Fibroblast of lung (primary cell): ENCODE measurements at regions not wholly inside any gene's neighbourhood (a gene's known extent, or its start where the extent isn't known, plus 50 kb on each side); places are given as distances from the start of the nearest gene placed in this dataset.

Source experiments
- DNase-seq, 2 donors: peaks; one replicate each; pipeline versions ENCODE4 v3.0.0 to v3.0.0-alpha.2; 2010; ENCODE audit warnings: low read depth in 2 of 2
- H2AFZ ChIP-seq: 2 replicates; pipeline ENCODE4 v1.5.1; 2012; ENCODE audit warnings: low read length, control low read depth, inconsistent platforms
- H3K27ac ChIP-seq: 2 replicates; pipeline ENCODE4 v1.5.1; 2011; ENCODE audit warnings: low read length, control low read depth; ENCODE audit not compliant: insufficient read depth
- H3K27me3 ChIP-seq: 2 replicates; pipeline ENCODE4 v1.5.1; 2011; ENCODE audit warnings: mild to moderate bottlenecking, low read length; ENCODE audit not compliant: control insufficient read depth, insufficient read depth
- H3K36me3 ChIP-seq: 2 replicates; pipeline ENCODE4 v1.5.1; 2011; ENCODE audit warnings: low read length; ENCODE audit not compliant: control insufficient read depth, insufficient read depth
- H3K4me1 ChIP-seq: 2 replicates; pipeline ENCODE4 v1.5.1; 2011; ENCODE audit warnings: low read length; ENCODE audit not compliant: control insufficient read depth, insufficient read depth; ENCODE audit errors: extremely low read depth
- H3K4me2 ChIP-seq: 2 replicates; pipeline ENCODE4 v1.5.1; 2011; ENCODE audit warnings: low read length, control low read depth; ENCODE audit not compliant: insufficient read depth; ENCODE audit errors: extremely low read depth
- H3K4me3 ChIP-seq, 4 experiments: fragments of 200-600 bp in 1 of 4; sonication (generic) in 1 of 4; replicated peaks in 1 of 4; 2 replicates each; pipeline ENCODE4 v1.5.1; 2011 to 2016; ENCODE audit warnings: low read length in 4 of 4, low read depth in 3 of 4, mild to moderate bottlenecking in 3 of 4, control low read depth in 2 of 4, inconsistent platforms in 1 of 4, mixed read lengths in 1 of 4; ENCODE audit not compliant: insufficient read depth in 1 of 4; ENCODE audit errors: control extremely low read depth in 1 of 4
- H3K79me2 ChIP-seq: 2 replicates; pipeline ENCODE4 v1.5.1; 2012; ENCODE audit warnings: mild to moderate bottlenecking, low read length, inconsistent platforms; ENCODE audit not compliant: control insufficient read depth, insufficient read depth
- H3K9ac ChIP-seq: 2 replicates; pipeline ENCODE4 v1.5.1; 2011; ENCODE audit warnings: mild to moderate bottlenecking, low read length, control low read depth; ENCODE audit not compliant: insufficient read depth
- H3K9me3 ChIP-seq: 2 replicates; pipeline ENCODE4 v1.5.1; 2012; ENCODE audit warnings: low read depth, low read length; ENCODE audit not compliant: control insufficient read depth, insufficient read depth
- H4K20me1 ChIP-seq: 2 replicates; pipeline ENCODE4 v1.5.1; 2011; ENCODE audit warnings: low read length; ENCODE audit not compliant: control insufficient read depth, insufficient read depth; ENCODE audit errors: extremely low read depth
- CTCF ChIP-seq, 2 donors: IDR thresholded peaks in 1 of 2; conservative IDR thresholded peaks in 1 of 2; 1 replicate in 1 of 2; 2 replicates in 1 of 2; pipeline ENCODE4 v1.5.1; 2011 to 2012; ENCODE audit warnings: low read length in 2 of 2, control low read depth in 1 of 2, inconsistent platforms in 1 of 2, low read depth in 1 of 2, mild to moderate bottlenecking in 1 of 2
- EZH2 ChIP-seq: IDR thresholded peaks from 2 replicates; pipeline ENCODE4 v1.5.1; 2012; ENCODE audit warnings: low read length, control low read depth, mild to moderate bottlenecking; ENCODE audit errors: missing control alignments

- no peak overlapping the region for H3K9ac ChIP-seq
- H4K20me1 ChIP-seq, result no peaks in the 10 kb centered on the region
- H2AFZ ChIP-seq, result no peak overlapping the region
- no peaks in the 10 kb centered on the region for H3K36me3 ChIP-seq
- H3K4me1 ChIP-seq, result peaks cover 14% of the 10 kb centered on the region
- no peak overlapping the region for H3K4me2 ChIP-seq
- H3K4me3 ChIP-seq, result no peak overlapping the region
- no peaks in the 10 kb centered on the region for H3K79me2 ChIP-seq
- TF ChIP-seq CTCF (conservative IDR thresholded peaks at IDR 0.05 in 1 of 2, IDR thresholded peaks at IDR 0.05 in 1 of 2; ENCODE audit: low read depth in 1 of 2, low read length in 2 of 2) (no peak), EZH2 (no peak)
- no peak overlapping the region for H3K27ac ChIP-seq
- DNase-seq, result no peak
- no peaks in the 10 kb centered on the region for H3K9me3 ChIP-seq
- H3K27me3 ChIP-seq, result no peaks in the 10 kb centered on the region
Measured at GRCh38 chr5:98104454-98105188, 668.8 kb upstream of the RGMB start.

DNA sequence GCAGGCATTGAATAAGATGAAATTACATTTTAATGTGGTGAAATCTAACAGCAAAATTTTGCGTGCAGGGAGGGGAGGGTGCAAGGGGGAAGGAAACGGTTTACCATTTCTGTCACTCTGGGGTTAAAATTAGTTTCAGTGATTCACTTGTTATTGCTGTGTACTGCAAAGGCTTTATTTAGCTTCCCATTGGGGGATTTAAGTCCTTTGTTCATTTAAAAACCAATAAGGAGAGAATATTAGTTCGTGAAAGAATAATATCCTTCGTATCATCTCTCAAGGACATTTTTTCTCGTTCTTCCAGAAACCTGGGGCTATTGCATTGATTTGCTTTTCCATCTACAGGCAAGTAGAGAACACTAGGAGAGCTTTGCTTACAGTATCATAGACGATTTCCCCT is 667.8 kb upstream of the RGMB start:
- no peaks in the 10 kb centered on the region for H4K20me1 ChIP-seq
- H3K9me3 ChIP-seq, result no peaks in the 10 kb centered on the region
- no peak overlapping the region for H3K9ac ChIP-seq
- H3K27ac ChIP-seq, result peak overlapping the region; percentile 8
- peaks cover 14% of the 10 kb centered on the region for H3K4me1 ChIP-seq
- no peaks in the 10 kb centered on the region for H3K36me3 ChIP-seq
- no peaks in the 10 kb centered on the region for H3K79me2 ChIP-seq
- no peak overlapping the region for H2AFZ ChIP-seq
- no peak overlapping the region for H3K4me2 ChIP-seq
- no peaks in the 10 kb centered on the region for H3K27me3 ChIP-seq
- H3K4me3 ChIP-seq, result no peak overlapping the region
- DNase-seq, result no peak
- TF ChIP-seq EZH2 (no peak), CTCF (conservative IDR thresholded peaks at IDR 0.05 in 1 of 2, IDR thresholded peaks at IDR 0.05 in 1 of 2; ENCODE audit: low read depth in 1 of 2, low read length in 2 of 2) (no peak)

DNA sequence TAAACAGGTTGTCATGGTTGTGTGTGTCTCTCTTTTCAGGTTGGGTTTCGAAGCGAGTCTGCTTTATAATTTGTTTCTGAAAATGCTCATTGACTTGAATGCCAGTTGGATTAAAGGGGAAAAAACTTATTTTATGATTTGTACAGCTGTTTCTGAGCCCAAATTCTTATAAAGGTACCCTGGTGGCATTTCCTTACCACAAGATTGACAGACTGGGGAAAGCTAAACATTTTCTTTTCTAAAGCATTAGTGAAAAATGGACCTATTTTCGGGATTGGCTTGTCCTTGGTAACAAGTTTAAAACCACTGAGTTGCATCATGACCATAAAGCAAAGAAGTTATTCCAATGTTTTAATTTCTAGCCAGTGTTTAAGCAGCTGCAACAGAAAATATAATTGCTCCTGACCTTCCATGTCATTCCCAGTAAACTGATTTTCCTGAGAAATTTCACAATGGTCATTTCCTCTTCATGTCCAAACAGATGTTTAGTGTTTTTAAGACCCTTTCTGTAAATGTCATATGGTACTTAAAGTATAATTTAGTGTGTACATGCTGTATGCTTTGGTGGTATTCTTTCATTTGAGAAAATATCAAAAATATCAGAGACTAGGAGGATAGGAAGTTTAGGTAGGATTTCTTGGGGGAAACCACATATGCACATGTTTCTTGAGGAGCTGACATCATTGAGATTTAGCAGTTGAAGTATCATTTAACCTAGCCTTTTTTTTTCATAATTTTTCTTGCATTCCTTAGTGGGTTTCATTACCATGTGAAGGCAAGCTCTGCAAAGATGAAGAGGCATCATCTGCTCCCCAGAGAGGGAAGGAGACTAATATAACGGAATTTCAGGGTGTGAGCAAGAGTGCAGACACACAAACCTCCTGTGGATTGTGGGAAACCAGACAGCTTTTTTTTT is 667.1 kb upstream of the RGMB start:
- H3K4me2 ChIP-seq, result no peak overlapping the region
- no peak overlapping the region for H2AFZ ChIP-seq
- H3K27me3 ChIP-seq, result no peaks in the 10 kb centered on the region
- H3K4me3 ChIP-seq, result no peak overlapping the region
- H3K79me2 ChIP-seq, result no peaks in the 10 kb centered on the region
- H3K4me1 ChIP-seq, result peaks cover 17% of the 10 kb centered on the region
- TF ChIP-seq CTCF (conservative IDR thresholded peaks at IDR 0.05 in 1 of 2, IDR thresholded peaks at IDR 0.05 in 1 of 2; ENCODE audit: low read depth in 1 of 2, low read length in 2 of 2) (no peak), EZH2 (no peak)
- no peak overlapping the region for H3K9ac ChIP-seq
- peak overlapping the region; percentile 8 for H3K27ac ChIP-seq
- no peaks in the 10 kb centered on the region for H3K9me3 ChIP-seq
- H4K20me1 ChIP-seq, result no peaks in the 10 kb centered on the region
- H3K36me3 ChIP-seq, result no peaks in the 10 kb centered on the region
- DNase-seq, result peak; percentile 70 to 87
